Fibroblast of lung (primary cell): ENCODE measurements at regions not wholly inside any gene's neighbourhood (a gene's known extent, or its start where the extent isn't known, plus 50 kb on each side); places are given as distances from the start of the nearest gene placed in this dataset.

ENCODE experiments used
- DNase-seq, 2 donors: peaks; one replicate each; pipeline versions ENCODE4 v3.0.0 to v3.0.0-alpha.2; 2010; ENCODE audit warnings: low read depth in 2 of 2
- H2AFZ ChIP-seq: 2 replicates; pipeline ENCODE4 v1.5.1; 2012; ENCODE audit warnings: low read length, control low read depth, inconsistent platforms
- H3K27ac ChIP-seq: 2 replicates; pipeline ENCODE4 v1.5.1; 2011; ENCODE audit warnings: low read length, control low read depth; ENCODE audit not compliant: insufficient read depth
- H3K27me3 ChIP-seq: 2 replicates; pipeline ENCODE4 v1.5.1; 2011; ENCODE audit warnings: mild to moderate bottlenecking, low read length; ENCODE audit not compliant: control insufficient read depth, insufficient read depth
- H3K36me3 ChIP-seq: 2 replicates; pipeline ENCODE4 v1.5.1; 2011; ENCODE audit warnings: low read length; ENCODE audit not compliant: control insufficient read depth, insufficient read depth
- H3K4me1 ChIP-seq: 2 replicates; pipeline ENCODE4 v1.5.1; 2011; ENCODE audit warnings: low read length; ENCODE audit not compliant: control insufficient read depth, insufficient read depth; ENCODE audit errors: extremely low read depth
- H3K4me2 ChIP-seq: 2 replicates; pipeline ENCODE4 v1.5.1; 2011; ENCODE audit warnings: low read length, control low read depth; ENCODE audit not compliant: insufficient read depth; ENCODE audit errors: extremely low read depth
- H3K4me3 ChIP-seq, 4 experiments: fragments of 200-600 bp in 1 of 4; sonication (generic) in 1 of 4; replicated peaks in 1 of 4; 2 replicates each; pipeline ENCODE4 v1.5.1; 2011 to 2016; ENCODE audit warnings: low read length in 4 of 4, low read depth in 3 of 4, mild to moderate bottlenecking in 3 of 4, control low read depth in 2 of 4, inconsistent platforms in 1 of 4, mixed read lengths in 1 of 4; ENCODE audit not compliant: insufficient read depth in 1 of 4; ENCODE audit errors: control extremely low read depth in 1 of 4
- H3K79me2 ChIP-seq: 2 replicates; pipeline ENCODE4 v1.5.1; 2012; ENCODE audit warnings: mild to moderate bottlenecking, low read length, inconsistent platforms; ENCODE audit not compliant: control insufficient read depth, insufficient read depth
- H3K9ac ChIP-seq: 2 replicates; pipeline ENCODE4 v1.5.1; 2011; ENCODE audit warnings: mild to moderate bottlenecking, low read length, control low read depth; ENCODE audit not compliant: insufficient read depth
- H3K9me3 ChIP-seq: 2 replicates; pipeline ENCODE4 v1.5.1; 2012; ENCODE audit warnings: low read depth, low read length; ENCODE audit not compliant: control insufficient read depth, insufficient read depth
- H4K20me1 ChIP-seq: 2 replicates; pipeline ENCODE4 v1.5.1; 2011; ENCODE audit warnings: low read length; ENCODE audit not compliant: control insufficient read depth, insufficient read depth; ENCODE audit errors: extremely low read depth
- CTCF ChIP-seq, 2 donors: IDR thresholded peaks in 1 of 2; conservative IDR thresholded peaks in 1 of 2; 1 replicate in 1 of 2; 2 replicates in 1 of 2; pipeline ENCODE4 v1.5.1; 2011 to 2012; ENCODE audit warnings: low read length in 2 of 2, control low read depth in 1 of 2, inconsistent platforms in 1 of 2, low read depth in 1 of 2, mild to moderate bottlenecking in 1 of 2
- EZH2 ChIP-seq: IDR thresholded peaks from 2 replicates; pipeline ENCODE4 v1.5.1; 2012; ENCODE audit warnings: low read length, control low read depth, mild to moderate bottlenecking; ENCODE audit errors: missing control alignments

- Histone ChIP-seq H3K27me3 (peaks cover 2% of the 10 kb centered on the region), H3K9me3 (no peaks in the 10 kb centered on the region), H3K27ac (no peak overlapping the region), H4K20me1 (no peaks in the 10 kb centered on the region), H3K4me2 (no peak overlapping the region), H2AFZ (no peak overlapping the region), H3K36me3 (no peaks in the 10 kb centered on the region), H3K4me1 (no peaks in the 10 kb centered on the region), H3K9ac (no peak overlapping the region), H3K79me2 (no peaks in the 10 kb centered on the region), H3K4me3 (no peak overlapping the region)
- TF ChIP-seq CTCF (conservative IDR thresholded peaks at IDR 0.05 in 1 of 2, IDR thresholded peaks at IDR 0.05 in 1 of 2; ENCODE audit: low read depth in 1 of 2, low read length in 2 of 2) (no peak), EZH2 (no peak)
- DNase-seq = no peak
These were observed 247.8 kb downstream of the BCL2 start for GRCh38 chr18:63071701-63072141.

DNA sequence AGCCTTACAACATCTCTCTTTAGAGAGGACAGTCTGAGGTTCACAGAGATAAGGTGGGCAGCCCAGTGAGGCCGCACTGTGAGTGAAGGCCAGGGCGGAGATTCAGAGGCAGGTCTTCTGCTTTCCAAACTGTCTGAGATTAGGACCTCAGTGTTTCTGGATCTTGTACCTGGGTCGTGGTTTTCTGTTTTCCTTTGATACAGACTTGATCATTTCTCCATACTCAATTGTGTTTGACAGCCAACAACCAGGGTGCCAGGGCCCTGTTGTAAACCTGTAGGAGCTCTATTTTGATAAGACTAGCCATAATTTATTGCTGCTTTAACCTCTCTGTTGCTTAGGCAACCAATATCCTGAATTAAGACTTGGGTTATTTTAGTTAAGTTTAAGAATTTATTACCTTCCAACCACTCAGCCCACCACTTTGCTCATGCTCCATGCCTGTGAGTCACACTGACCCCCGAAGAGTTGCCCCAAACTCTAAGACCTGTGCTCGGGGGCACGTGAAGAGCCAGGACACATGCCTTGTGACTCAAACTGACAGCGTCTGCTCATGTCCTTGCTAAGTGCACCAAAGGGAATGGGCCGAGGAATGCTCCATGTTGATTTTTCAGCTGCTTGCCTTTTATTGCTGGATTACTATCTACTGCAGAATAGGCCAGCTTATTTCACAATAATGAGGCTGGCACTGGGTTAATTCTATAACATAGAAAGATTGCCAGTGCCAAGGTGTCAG lies 248.6 kb downstream of the BCL2 start:
- Histone ChIP-seq H3K79me2 (no peaks in the 10 kb centered on the region), H3K9ac (no peak overlapping the region), H3K27me3 (peaks cover 2% of the 10 kb centered on the region)

GRCh38 chr18:63069496-63069895 lies 250.1 kb downstream of the BCL2 start:
- Histone ChIP-seq H2AFZ (no peak overlapping the region), H3K36me3 (no peaks in the 10 kb centered on the region), H3K79me2 (no peaks in the 10 kb centered on the region), H3K27me3 (peaks cover 2% of the 10 kb centered on the region), H4K20me1 (no peaks in the 10 kb centered on the region), H3K9me3 (no peaks in the 10 kb centered on the region), H3K4me1 (no peaks in the 10 kb centered on the region), H3K4me2 (no peak overlapping the region), H3K9ac (no peak overlapping the region), H3K4me3 (no peak overlapping the region), H3K27ac (no peak overlapping the region)
- TF ChIP-seq CTCF (conservative IDR thresholded peaks at IDR 0.05 in 1 of 2, IDR thresholded peaks at IDR 0.05 in 1 of 2; ENCODE audit: low read depth in 1 of 2, low read length in 2 of 2) (no peak), EZH2 (no peak)
- no peak for DNase-seq

More for the DNA sequence above, 248.6 kb downstream of the BCL2 start:
- no peak overlapping the region for H3K4me2 ChIP-seq
- H3K9me3 ChIP-seq = no peaks in the 10 kb centered on the region
- no peak overlapping the region for H3K27ac ChIP-seq
- no peak overlapping the region for H3K4me3 ChIP-seq
- no peak for TF ChIP-seq CTCF (conservative IDR thresholded peaks at IDR 0.05 in 1 of 2, IDR thresholded peaks at IDR 0.05 in 1 of 2; ENCODE audit: low read depth in 1 of 2, low read length in 2 of 2)
- no peak for TF ChIP-seq EZH2
- no peaks in the 10 kb centered on the region for H3K36me3 ChIP-seq
- DNase-seq = no peak
- H2AFZ ChIP-seq = no peak overlapping the region
- H3K4me1 ChIP-seq = no peaks in the 10 kb centered on the region
- no peaks in the 10 kb centered on the region for H4K20me1 ChIP-seq
